K562 (cell line): ENCODE measurements at regions not wholly inside any gene's neighbourhood (a gene's known extent, or its start where the extent isn't known, plus 50 kb on each side); places are given as distances from the start of the nearest gene placed in this dataset.

Experiments used
- C11orf30 ChIP-seq: fragments of 450-650 bp; IDR thresholded peaks from 2 replicates; pipeline ENCODE4 v1.6.1; 2016; ENCODE audit warnings: low read depth, mild to moderate bottlenecking
- EP400 ChIP-seq: fragments of 450-650 bp; IDR thresholded peaks from 2 replicates; pipeline ENCODE4 v1.6.1; 2017; ENCODE audit warnings: antibody characterized with exemption, mild to moderate bottlenecking, moderate library complexity
- FOXK1 ChIP-seq: sonication (generic); formaldehyde crosslinking; IDR thresholded peaks from 2 replicates; pipeline ENCODE4 v1.8.0; 2022; ENCODE audit warnings: missing genetic modification reagents, mild to moderate bottlenecking, borderline replicate concordance
- HNRNPL ChIP-seq: fragments of 200-400 bp; formaldehyde crosslinking; IDR thresholded peaks from 2 replicates; pipeline ENCODE4 v1.6.1; 2017; ENCODE audit warnings: low read depth, mild to moderate bottlenecking, low read length
- MAFF ChIP-seq: IDR thresholded peaks from 2 replicates; pipeline ENCODE4 v1.6.1; 2012; ENCODE audit warnings: low read length, improper control_type of control experiment
- MAFG ChIP-seq: fragments of 450-650 bp; conservative IDR thresholded peaks from 2 replicates; pipeline ENCODE4 v1.6.1; 2016; ENCODE audit warnings: missing genetic modification characterization, missing compliant biosample characterization
- SETDB1 ChIP-seq: IDR thresholded peaks from one replicate; pipeline ENCODE4 v1.6.1; 2012; ENCODE audit warnings: low read length, control low read depth, inconsistent platforms
- ZFX ChIP-seq: sonication (generic); formaldehyde crosslinking; IDR thresholded peaks from 2 replicates; pipeline ENCODE4 v1.8.0; 2022; ENCODE audit warnings: mild to moderate bottlenecking, missing genetic modification reagents, moderate library complexity
- ZNF134 ChIP-seq: fragments of 250-450 bp; sonication (Bioruptor Pico); conservative IDR thresholded peaks from 2 replicates; pipeline ENCODE4 v1.4.0; 2020
- TF ChIP-seq, protein P1 (sequence below), 2 experiments: fragments of 450-650 bp; formaldehyde crosslinking in 1 of 2; IDR thresholded peaks; 2 replicates each; pipeline versions ENCODE4 v1.4.0 to v1.6.1; 2014 to 2020; ENCODE audit warnings: mild to moderate bottlenecking in 2 of 2, borderline replicate concordance in 1 of 2, low read depth in 1 of 2

DNA sequence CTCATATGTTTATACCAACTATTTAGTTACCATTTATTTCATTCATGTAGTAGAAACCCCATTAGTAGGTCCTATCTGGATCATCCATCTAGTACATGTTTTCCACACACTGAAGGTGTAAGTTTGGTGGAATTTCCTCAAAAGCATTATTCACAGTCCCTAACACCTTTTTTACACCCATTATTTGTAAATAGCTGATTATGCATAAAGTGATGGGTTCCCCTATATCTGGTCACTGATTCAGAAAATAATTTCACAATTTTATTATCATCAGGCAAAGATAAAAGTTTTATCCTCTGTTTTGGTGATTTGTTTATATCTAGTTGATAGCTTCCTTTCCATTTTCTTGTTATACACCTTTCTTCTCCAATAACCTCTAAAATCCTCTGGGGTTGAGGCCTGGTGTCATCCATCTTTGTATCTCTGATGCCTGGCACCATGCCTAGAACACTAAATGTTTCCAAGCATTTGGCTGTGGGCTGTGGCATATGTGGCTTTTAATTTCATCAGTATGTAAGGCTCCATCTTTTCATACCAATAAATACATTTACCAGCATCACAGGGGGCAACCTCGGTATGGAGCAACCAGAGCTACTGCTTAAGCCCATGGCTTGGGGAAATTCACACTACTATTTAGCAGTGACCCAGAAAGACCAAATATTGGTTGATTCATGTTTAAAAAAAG lies 1089.5 kb upstream of the LRRN3 start (continued):
- TF ChIP-seq, protein P1, sequence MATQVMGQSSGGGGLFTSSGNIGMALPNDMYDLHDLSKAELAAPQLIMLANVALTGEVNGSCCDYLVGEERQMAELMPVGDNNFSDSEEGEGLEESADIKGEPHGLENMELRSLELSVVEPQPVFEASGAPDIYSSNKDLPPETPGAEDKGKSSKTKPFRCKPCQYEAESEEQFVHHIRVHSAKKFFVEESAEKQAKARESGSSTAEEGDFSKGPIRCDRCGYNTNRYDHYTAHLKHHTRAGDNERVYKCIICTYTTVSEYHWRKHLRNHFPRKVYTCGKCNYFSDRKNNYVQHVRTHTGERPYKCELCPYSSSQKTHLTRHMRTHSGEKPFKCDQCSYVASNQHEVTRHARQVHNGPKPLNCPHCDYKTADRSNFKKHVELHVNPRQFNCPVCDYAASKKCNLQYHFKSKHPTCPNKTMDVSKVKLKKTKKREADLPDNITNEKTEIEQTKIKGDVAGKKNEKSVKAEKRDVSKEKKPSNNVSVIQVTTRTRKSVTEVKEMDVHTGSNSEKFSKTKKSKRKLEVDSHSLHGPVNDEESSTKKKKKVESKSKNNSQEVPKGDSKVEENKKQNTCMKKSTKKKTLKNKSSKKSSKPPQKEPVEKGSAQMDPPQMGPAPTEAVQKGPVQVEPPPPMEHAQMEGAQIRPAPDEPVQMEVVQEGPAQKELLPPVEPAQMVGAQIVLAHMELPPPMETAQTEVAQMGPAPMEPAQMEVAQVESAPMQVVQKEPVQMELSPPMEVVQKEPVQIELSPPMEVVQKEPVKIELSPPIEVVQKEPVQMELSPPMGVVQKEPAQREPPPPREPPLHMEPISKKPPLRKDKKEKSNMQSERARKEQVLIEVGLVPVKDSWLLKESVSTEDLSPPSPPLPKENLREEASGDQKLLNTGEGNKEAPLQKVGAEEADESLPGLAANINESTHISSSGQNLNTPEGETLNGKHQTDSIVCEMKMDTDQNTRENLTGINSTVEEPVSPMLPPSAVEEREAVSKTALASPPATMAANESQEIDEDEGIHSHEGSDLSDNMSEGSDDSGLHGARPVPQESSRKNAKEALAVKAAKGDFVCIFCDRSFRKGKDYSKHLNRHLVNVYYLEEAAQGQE (IDR thresholded peaks at IDR 0.05; ENCODE audit: borderline replicate concordance): no peak
- TF ChIP-seq, protein P1 (CRISPR knock-in tag; IDR thresholded peaks at IDR 0.05; ENCODE audit: low read depth): no peak
- TF ChIP-seq EP400 (no peak), ZFX (CRISPR knock-in tag) (no peak), SETDB1 (no peak), MAFF (peak; percentile 28; the same call in 1 of the 2 replicates), MAFG (peak; percentile 37), FOXK1 (CRISPR knock-in tag) (no peak), ZNF134 (no peak), C11orf30 (0 out of 2 replicates have a peak, but pooled peaks have one; percentile 26), HNRNPL (no peak)
- TF ChIP-seq, all 486 proteins: peak for 5
